ENCODE measurements at regions not wholly inside any gene's neighbourhood (a gene's known extent, or its start where the extent isn't known, plus 50 kb on each side); places are given as distances from the start of the nearest gene placed in this dataset.

DNA sequence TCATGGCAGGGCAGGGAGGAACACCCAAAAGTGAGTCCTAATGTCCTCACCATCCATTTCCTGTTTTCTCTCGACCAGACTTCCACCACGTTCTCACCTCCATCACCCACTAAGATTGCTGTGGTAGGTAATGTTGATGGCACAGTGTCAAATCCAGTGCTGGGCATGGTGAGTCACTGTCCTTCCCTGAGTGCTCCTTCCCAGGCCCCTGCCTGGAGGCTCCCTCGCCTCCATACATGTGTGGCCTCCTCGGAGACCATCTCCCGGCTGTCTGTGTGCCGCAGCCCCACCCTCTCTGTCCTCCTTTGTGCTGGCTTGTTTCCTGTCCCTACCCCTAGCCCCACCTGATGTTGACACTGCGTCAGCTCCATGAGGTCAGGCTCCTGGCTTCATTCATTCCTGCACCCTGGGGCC, 177.5 kb downstream of the SYK start:
- FAIRE-seq = no peak
- no peak for DNase-seq (ENCODE audit: insufficient read length, low spot score)

DNA sequence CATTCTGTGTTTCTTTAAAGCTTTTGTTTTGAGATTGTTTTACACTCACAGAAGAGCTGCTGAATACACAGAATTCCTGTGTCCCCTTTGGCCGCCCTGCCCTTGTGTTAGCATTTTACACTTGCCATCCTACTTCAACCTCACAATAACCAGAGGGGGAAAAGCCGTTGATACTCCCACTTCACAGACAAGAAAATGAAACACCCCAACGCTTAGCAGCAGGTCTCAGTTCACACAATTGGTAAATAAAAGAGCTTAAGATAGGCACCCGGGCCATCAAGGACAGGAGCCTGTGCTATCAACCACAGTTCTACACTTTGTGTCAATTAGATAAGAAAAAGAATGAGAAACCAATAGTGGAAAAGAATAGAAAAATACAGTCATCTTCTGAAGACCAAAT, 178.0 kb downstream of the SYK start:
- no peak for FAIRE-seq
- DNase-seq (ENCODE audit: insufficient read length, low spot score) = no peak

DNA sequence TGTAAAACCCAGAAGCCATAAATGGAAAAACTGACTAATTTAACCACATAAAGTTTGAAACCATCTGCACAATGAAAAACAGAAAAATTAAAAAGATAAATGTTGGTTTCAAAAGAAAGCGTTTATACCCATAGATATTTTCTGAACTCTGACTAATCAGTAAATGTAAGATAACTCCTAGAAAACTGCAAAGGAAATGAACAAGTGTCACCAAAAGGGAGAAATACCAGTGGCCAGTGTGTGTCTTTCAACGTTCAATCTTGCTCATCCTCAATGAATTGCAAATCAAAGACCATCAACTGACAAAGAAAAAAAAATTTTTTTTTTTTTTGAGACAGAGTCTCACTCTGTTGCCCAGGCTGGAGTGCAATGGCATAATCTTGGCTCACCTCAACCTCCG, 180.1 kb downstream of the SYK start:
- DNase-seq (ENCODE audit: insufficient read length, low spot score) (no peak), FAIRE-seq (no peak)

DNA sequence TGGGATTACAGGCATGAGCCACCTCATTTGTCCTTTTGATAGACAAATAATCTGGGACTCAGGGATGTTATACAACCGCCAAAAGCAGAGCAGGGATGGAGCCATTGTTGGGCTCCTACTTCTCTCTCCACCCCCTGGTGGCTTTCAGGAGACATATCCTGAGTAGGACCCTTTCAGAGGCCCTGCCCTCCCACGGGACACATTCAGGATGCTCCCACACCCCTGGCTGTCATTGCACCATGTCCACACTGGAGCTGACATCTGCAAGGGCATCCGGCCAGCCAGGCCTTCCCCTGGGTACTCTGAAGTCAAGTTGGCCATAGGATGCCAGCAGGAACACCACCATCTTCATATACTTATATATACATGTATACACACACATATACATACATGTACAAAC, 181.8 kb downstream of the SYK start:
- no peak for FAIRE-seq
- DNase-seq (ENCODE audit: insufficient read length, low spot score) = no peak

DNA sequence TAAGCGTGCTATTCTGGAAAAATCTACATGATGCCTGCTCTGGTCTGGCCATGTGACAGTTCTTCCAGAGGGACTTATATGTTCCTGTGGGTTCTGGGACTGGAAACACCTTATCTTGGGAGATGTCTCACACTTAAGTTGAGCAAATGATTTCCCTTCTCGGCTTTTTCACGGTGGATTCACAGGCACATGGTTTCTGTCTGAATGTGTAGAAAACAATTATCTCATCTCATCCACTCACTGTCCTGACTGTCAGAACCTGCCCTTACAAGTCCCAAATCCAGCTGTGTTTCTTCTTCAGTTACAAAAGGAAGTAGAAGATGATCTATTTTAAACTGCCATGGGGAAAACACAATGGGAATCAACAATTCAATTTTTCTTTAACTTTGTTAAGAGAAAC, 184.0 kb downstream of the SYK start:
- FAIRE-seq = no peak
- DNase-seq (ENCODE audit: insufficient read length, low spot score) = no peak

DNA sequence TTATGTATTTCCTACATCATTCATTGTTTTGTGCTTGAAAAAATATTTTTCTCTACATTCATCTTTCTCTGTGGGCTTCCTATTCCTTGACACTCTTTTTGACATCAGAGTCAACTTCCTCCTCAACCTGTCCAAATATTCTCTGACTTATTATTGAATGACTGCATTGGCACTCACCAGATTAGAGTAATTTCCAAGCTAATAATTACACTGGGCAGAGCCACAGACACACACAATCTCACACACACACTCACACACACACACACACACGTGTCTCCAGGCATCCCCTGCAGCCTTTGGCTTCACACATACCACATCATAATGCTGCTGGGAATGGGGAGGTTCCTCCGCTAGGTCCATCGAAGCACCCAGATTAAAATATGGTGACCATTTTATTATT, 184.5 kb downstream of the SYK start:
- no peak for FAIRE-seq

DNA sequence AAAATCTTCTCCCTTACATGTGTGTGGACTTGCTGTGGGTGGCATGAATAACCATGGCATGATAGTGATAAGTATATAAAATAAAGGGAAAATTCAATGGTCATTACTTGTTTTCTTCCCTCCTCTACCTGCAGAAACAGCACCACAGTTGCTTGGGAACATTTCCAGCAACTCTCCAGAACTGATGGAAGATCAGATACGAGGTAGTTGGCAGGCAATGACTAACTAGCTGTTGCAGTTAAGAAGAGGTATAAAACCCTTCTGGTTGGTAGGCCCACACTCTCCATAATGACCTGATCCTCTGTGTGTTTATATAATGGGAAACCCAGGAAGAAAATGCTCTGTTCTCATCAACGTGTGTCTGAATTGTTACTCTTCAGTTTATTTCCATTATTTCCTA, 185.9 kb downstream of the SYK start:
- no peak for DNase-seq (ENCODE audit: insufficient read length, low spot score)
- no peak for FAIRE-seq

More for the DNA sequence above, 184.5 kb downstream of the SYK start:
- DNase-seq (ENCODE audit: insufficient read length, low spot score) = no peak

DNA sequence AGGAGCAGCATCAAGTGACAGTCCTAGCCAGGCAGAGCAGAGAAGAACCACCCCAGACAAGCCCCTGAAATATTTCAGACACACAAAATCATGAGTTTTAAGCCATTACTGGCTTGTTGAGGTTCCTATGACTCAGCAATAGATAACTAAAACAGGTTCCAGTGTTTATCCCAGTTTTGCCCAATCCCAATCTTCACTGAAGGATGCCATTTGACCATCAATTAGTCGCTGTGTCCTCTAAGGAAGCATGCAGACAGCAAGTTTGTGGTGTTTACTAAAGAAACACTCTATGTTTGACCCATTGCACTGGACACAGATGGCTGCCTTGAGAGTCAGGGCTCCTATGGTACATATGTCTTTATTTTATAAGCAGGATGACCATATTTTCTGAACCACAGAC, 186.7 kb downstream of the SYK start:
- no peak for FAIRE-seq
- no peak for DNase-seq (ENCODE audit: insufficient read length, low spot score)

DNA sequence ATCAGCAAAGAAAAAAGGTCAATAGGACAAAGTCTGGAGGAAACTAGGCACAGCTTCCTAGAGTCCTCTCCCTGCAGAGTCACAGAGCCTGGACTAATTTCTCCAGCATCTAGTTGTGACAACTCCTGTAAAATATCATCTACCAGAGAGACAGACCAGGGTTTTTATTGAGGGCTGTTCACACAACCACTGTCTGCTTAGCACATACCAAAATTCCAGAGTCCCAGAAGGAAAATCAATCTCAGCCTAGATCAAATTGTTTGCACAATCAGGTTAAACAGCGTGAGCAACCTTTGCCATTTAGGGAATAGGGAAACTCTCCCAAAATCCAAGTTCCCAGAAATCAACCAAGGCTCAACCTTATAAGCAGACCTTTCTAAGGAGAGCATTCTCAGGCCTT, 190.3 kb downstream of the SYK start:
- DNase-seq (ENCODE audit: insufficient read length, low spot score) (no peak), FAIRE-seq (no peak)

DNA sequence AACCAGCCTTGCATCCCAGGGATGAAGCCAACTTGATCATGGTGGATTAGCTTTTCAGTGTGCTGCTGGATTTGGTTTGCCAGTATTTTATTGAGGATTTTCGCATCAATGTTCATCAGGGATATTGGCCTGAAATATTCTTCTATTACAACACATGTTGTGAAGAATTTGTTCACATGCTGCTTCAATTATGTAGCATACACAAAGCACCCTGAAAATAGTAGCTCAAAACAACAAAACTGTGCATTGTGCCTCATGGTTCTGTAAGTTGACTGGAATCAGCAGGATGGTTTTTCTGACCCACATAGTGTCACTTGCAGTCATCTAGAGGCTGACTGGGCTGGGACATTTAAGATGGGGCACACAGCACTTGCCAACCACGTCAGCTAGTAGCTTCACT, 193.9 kb downstream of the SYK start:
- FAIRE-seq = no peak
- DNase-seq (ENCODE audit: insufficient read length, low spot score) = no peak

DNA sequence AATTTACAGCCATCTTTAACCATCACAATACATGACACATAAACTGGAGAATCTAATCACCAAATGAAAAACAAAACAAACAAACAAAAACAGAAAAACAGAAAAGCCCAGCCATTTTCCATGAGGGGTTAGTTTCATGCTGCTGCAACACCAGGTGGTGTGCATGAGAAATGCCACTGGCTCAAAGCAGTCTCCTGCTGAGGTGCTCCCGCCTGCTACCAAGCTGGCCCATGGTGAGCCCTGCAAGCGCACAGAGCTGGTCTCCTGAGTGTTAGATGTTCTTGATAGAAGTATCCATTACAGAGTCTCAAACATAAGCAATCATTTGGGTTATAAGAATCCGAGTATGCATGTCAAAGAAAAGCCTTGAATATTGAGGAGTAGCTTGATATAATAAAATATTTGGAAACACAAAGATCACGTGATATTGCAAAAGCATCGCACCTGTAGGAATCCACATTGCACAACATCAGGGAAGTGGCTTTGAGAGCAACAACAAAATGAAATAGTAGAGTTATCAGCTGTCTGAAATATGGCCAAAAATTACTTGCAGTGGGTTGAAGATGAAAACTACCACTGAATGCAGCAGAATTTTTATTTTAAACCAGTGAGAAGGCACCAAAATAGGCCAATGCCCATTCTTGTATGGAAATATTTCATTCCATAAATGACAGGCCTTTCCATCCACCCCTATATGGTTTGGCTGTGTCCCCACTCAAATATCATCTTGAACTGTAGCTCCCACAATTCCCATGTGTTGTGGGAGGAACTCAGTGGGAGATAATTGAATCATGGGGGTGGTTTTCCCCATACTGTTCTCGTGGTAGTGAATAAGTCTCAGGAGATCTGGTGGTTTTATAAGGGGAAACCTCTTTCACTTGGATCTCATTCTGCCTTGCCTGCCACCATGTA, 194.8 kb downstream of the SYK start:
- FAIRE-seq = no peak
- no peak for DNase-seq (ENCODE audit: insufficient read length, low spot score)

DNA sequence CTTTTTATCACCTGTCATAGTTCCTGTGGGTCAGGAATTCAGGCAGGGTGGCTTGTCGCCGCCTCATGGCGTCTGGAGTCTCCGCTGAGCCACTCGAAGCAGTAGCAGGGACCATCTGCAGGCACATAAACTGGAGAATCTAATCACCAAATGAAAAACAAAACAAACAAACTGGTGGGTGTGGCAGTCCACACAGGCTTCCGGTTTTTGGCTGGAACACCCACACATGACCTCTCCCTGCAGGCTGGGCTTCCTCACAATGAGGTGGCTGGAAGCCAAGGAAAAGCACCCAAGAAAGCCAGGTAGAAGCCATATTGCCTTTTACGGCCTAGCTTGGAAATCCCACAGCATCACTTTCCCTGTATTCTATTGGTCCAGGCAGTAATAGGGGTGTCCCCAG, 197.0 kb downstream of the SYK start:
- FAIRE-seq = no peak
- no peak for DNase-seq (ENCODE audit: insufficient read length, low spot score)

DNA sequence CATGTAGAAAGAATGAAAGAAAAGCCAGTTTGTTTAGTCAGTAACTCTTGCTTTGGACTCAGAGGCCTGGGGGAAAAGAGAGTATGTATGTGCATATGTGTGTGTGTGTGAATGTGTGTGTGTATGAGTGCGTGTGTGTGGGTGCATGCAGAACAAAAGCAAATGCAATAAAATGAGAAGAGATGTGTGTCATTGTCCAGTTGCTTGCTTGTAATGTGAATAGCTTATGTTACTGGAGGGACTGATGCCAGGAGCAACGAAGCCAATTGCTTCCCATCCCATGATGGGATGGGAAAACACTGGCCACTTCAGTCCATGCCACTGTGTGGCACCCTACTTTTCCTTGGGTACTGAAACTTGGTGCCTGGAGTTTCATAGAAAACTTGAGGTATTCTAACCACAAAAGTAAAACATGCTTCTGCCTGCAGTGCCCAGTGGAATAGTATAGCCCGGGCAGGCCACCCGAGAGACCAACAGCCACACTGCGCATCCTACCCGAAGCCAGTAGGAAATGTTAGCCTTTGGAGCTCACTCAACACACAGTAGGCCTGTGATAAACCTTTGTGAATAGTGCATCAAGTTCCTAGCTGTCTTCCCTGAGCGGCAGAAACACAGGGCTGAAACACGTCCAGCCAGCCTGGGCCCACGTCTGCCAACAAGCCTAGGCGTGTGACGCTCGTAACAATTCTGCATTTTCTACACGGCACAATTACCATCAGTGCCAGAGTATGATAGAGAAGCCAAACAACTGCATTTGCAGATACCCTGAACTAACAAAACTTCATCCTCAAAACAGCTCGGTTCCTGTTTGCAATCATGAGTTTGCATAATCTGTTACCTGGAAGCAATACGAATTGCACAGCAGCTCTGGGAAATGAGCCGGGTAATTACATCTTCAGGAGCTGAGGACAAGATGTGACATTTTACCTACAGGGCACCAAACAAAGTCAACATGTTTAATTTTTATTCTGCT, 198.1 kb downstream of the SYK start:
- DNase-seq (ENCODE audit: insufficient read length, low spot score) = no peak
- no peak for FAIRE-seq

DNA sequence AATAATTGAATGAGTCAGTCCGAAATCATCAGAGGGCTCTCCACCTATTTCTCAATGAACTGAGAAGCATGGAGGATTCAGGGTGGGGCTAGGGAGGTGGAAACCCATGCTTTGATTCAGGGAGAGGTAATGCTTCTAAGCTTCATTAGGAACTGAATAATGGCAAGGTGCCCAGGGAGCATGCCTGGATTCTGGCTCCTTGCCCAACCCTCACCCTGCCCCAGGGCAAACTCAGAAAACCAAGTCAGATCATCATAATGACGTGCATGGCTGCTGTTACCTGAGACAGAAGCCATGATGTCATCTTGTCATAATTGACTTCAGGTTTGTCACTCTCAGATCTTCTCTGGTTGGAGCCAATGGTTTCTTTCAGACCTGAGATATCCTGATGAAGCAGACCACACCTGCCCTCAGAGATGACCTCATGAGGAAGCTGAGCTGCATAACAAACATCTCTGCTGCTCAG, 199.6 kb downstream of the SYK start:
- FAIRE-seq (no peak), DNase-seq (ENCODE audit: insufficient read length, low spot score) (peak; percentile 35)

DNA sequence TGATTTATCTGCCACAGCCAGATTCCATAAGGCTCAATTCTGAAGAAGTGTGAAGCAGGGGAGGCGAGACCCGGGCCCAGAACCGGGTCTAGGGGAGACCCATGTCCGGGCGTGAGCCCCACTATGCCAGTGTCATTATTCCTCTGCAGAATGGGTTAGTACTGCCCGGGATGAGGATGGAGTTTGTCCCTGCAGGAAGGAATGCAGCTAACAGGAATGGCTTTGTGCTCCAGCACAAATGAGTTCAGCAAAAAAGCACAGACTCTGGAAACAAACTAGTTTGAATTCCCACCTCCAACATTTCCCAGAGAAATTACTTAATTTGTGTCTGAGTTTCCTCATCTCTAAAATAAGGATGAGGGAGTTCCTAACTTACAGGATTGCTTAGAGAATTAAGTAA, 202.9 kb downstream of the SYK start:
- FAIRE-seq = no peak
- no peak for DNase-seq (ENCODE audit: insufficient read length, low spot score)

DNA sequence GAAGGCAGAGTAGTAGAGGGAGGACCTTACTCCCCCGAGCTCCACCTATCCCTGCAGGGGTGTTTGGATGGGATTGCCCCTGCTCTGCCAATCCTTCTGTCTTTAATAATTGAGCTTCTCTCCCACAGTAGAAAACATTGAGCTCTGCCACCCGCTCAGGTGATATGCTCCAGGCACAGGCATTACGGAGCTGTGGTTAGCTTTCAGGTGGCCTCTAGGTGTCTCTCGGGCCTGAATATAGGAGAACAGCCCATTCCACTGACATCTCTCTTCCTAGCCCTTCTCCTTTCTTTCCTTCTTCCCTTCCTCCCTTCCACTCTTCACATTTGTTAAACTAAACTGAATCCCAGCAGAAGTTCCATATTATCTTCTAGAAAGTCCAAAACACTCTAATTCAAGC, 203.4 kb downstream of the SYK start:
- FAIRE-seq (no peak), DNase-seq (ENCODE audit: insufficient read length, low spot score) (no peak)

DNA sequence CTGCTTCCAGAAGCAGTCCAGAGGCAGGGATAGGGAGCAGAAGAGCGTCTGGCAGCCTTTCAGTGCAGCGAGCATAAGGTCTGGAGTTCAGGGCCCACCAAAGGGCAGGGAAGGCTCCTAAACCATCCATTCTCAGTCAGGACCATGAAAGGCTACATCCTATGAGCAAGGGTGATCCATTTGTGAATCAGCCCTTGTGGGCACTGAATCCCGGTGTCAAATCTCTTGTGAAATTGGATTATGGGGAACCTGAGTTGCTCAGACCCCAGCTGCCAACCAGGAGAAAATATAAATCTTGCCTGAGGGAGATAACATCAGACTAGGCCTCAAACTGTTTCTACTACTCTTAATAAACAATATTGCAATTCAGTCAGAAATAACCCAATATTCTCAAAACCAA, 204.4 kb downstream of the SYK start:
- FAIRE-seq (no peak), DNase-seq (ENCODE audit: insufficient read length, low spot score) (no peak)

DNA sequence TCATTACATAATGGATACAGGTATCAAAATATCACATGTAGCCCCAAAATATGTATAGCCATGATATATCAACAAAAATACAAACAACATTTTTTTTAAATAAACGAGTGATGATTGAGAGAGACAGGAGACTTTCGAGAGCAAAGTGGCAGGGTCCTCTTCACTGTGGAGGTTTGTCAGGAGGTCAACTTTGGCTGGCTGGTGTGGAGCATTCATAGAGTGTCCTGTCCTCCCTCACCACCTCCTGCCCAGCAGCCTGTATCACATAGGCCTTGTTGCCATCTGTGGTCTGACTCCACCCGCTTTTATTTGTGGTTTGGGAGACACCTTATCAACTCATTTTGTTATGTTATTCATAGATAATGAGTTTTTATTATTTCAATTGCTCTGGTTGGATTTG, 206.9 kb downstream of the SYK start:
- no peak for FAIRE-seq
- DNase-seq (ENCODE audit: insufficient read length, low spot score) = no peak

DNA sequence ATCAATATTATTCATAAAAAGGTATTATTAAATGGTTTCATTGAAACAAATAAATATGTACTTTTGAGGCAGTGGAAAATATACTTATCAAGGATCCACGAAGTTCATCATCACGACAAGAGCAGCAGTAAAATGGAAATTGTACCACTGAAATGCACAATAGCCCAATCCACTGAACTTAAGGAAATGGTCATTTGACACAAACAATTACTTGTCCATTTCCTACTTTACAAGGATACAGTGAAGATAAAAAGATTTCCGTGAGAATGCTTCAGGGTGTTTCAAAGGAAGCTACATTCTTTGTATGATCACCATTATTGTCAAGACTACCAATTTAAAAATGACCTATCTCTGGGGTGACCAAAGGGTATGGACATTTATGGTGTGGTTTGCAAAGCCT, 210.3 kb downstream of the SYK start:
- FAIRE-seq (no peak), DNase-seq (ENCODE audit: insufficient read length, low spot score) (no peak)

DNA sequence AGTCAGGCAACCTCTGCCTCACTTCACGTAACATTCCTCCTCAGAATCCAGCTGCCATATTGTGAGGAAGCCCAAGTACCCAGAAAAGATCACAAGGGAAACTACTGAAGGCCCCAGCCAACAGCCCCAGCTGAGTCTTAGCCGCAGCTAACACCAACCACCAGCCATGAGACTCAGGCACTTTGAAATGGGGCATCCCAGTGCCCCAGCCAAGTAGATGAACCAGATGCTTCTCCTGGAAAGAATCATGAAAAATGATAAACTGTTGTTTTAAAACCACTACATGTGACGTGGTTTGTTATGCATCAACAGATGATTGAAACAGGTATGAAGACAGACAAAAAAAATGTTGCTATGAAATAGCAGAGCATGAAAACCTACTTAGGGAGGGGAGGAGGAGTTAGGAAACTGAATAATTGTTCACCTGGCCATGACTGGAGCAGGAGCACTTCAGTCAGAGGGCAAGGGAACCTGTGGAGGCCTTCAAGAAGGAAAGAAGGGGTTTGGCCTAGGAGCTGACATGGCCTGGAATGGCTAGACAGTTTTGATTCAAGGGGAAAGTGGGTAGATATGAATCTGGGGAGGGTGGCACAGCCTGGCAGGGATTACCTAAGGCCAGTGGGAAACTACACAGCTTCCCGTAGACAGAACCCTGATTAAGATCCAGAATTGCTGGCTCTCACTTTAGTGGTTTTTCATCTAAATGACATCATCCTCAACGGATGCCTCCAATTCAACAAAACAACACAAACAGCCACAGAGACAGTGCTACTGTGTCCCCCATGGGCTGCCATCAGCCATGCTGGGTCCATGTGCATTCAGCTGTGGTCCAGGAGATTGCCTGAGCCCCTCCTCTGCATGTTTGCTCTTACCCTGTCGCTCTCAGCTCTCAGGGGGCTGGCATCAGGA, 211.6 kb downstream of the SYK start:
- DNase-seq (ENCODE audit: insufficient read length, low spot score) (no peak), FAIRE-seq (no peak)

DNA sequence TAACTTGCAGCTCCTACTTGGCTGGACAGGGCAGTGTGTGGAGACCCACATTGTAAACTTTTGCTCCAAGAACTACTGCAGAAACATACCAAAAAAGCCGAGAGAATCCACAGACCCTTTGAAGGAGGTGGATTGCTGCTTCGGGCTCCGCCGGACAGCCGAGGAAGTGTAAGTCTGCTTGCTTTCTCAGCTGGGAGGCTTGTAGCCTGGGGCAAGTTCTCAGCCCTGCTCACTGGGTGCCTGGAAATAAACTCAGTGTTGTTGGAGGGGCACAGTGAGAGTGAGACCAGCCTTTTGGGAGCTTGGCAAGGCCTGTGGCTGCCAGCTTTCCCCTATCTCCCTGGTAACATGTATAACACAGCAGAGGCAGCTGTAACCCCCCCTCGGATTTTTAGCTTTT, 215.6 kb downstream of the SYK start:
- no peak for FAIRE-seq
- DNase-seq (ENCODE audit: insufficient read length, low spot score) = no peak
